KMS-11 (cell line): ENCODE measurements at regions not wholly inside any gene's neighbourhood (a gene's known extent, or its start where the extent isn't known, plus 50 kb on each side); places are given as distances from the start of the nearest gene placed in this dataset.

Experiments used
- H2AFZ ChIP-seq: fragments of 200-600 bp; sonication (generic); 2 replicates; pipeline ENCODE4 v1.6.1; 2016; ENCODE audit warnings: antibody characterized with exemption, mixed run types, low read depth
- H3K27ac ChIP-seq: fragments of 200-600 bp; sonication (generic); 2 replicates; pipeline ENCODE4 v1.6.1; 2016; ENCODE audit warnings: mild to moderate bottlenecking, mixed run types
- H3K27me3 ChIP-seq: fragments of 200-600 bp; sonication (generic); 2 replicates; pipeline ENCODE4 v1.6.1; 2017; ENCODE audit warnings: mild to moderate bottlenecking, low read depth, mixed run types, moderate library complexity; ENCODE audit not compliant: insufficient read depth
- H3K36me3 ChIP-seq: fragments of 200-600 bp; sonication (generic); 2 replicates; pipeline ENCODE4 v1.6.1; 2017; ENCODE audit warnings: mild to moderate bottlenecking, mixed run types; ENCODE audit not compliant: insufficient read depth
- H3K4me1 ChIP-seq: fragments of 200-600 bp; sonication (generic); 2 replicates; pipeline ENCODE4 v1.6.1; 2016; ENCODE audit warnings: mild to moderate bottlenecking, low read depth, mixed run types; ENCODE audit not compliant: poor library complexity, severe bottlenecking
- H3K4me2 ChIP-seq: fragments of 200-600 bp; sonication (generic); 2 replicates; pipeline ENCODE4 v1.7.0; 2016; ENCODE audit warnings: mild to moderate bottlenecking, mixed run types
- H3K4me3 ChIP-seq: fragments of 200-600 bp; sonication (generic); IDR thresholded peaks from 2 replicates; pipeline ENCODE4 v1.6.1; 2017; ENCODE audit warnings: low read depth, low read length, mixed read lengths; ENCODE audit not compliant: insufficient read depth
- H3K79me2 ChIP-seq: fragments of 200-600 bp; sonication (generic); 2 replicates; pipeline ENCODE4 v1.6.1; 2016; ENCODE audit warnings: low read depth, mixed run types; ENCODE audit not compliant: insufficient read depth
- H3K9ac ChIP-seq: fragments of 200-600 bp; sonication (generic); 2 replicates; pipeline ENCODE4 v1.6.1; 2016; ENCODE audit warnings: mild to moderate bottlenecking, mixed run types
- H4K20me1 ChIP-seq: fragments of 200-600 bp; sonication (generic); 2 replicates; pipeline ENCODE4 v1.6.1; 2016; ENCODE audit warnings: mild to moderate bottlenecking, mixed run types; ENCODE audit not compliant: insufficient read depth
- TF ChIP-seq, protein P1 (sequence below): fragments of 200-600 bp; sonication (generic); conservative IDR thresholded peaks from 2 replicates; pipeline ENCODE4 v1.6.1; 2017; ENCODE audit warnings: low read depth, mild to moderate bottlenecking, antibody characterized with exemption, low read length, moderate library complexity, mixed read lengths

- Histone ChIP-seq H3K4me1 (no peaks in the 10 kb centered on the region), H3K4me2 (no peak overlapping the region), H2AFZ (no peak overlapping the region), H3K36me3 (no peaks in the 10 kb centered on the region), H4K20me1 (no peaks in the 10 kb centered on the region), H3K79me2 (no peaks in the 10 kb centered on the region), H3K27me3 (no peaks in the 10 kb centered on the region), H3K27ac (no peak overlapping the region), H3K9ac (no peak overlapping the region), H3K4me3 (no peak overlapping the region)
- TF ChIP-seq, protein P1, sequence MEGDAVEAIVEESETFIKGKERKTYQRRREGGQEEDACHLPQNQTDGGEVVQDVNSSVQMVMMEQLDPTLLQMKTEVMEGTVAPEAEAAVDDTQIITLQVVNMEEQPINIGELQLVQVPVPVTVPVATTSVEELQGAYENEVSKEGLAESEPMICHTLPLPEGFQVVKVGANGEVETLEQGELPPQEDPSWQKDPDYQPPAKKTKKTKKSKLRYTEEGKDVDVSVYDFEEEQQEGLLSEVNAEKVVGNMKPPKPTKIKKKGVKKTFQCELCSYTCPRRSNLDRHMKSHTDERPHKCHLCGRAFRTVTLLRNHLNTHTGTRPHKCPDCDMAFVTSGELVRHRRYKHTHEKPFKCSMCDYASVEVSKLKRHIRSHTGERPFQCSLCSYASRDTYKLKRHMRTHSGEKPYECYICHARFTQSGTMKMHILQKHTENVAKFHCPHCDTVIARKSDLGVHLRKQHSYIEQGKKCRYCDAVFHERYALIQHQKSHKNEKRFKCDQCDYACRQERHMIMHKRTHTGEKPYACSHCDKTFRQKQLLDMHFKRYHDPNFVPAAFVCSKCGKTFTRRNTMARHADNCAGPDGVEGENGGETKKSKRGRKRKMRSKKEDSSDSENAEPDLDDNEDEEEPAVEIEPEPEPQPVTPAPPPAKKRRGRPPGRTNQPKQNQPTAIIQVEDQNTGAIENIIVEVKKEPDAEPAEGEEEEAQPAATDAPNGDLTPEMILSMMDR: no peak
These were observed 356.1 kb upstream of the GRM7 start for GRCh38 chr3:6504834-6505233.

DNA sequence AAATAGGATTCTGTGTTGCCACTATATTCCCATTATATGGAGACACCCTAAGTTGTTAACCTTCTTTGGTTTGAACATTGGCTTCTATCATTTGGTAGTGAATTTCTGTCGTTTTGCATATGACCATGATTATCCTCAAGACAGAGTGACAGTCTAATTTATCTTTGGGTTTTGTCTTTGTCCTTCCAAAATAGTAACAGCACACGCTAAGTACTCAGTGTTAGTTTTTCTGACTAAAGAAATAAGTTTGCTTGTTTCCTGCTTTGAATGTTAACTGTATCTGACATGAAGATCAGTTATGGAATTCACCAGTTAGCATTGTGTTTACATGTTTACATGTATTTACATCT, 352.5 kb upstream of the GRM7 start:
- Histone ChIP-seq H3K27ac (no peak overlapping the region), H3K9ac (no peak overlapping the region), H3K4me1 (no peaks in the 10 kb centered on the region), H3K36me3 (no peaks in the 10 kb centered on the region), H4K20me1 (no peaks in the 10 kb centered on the region), H3K4me3 (no peak overlapping the region), H2AFZ (no peak overlapping the region), H3K27me3 (no peaks in the 10 kb centered on the region), H3K4me2 (no peak overlapping the region), H3K79me2 (no peaks in the 10 kb centered on the region)
- TF ChIP-seq, protein P1: no peak

GRCh38 chr3:6509576-6509975, 351.3 kb upstream of the GRM7 start:
- TF ChIP-seq, protein P1: no peak
- Histone ChIP-seq H3K4me2 (no peak overlapping the region), H3K9ac (no peak overlapping the region), H3K79me2 (no peaks in the 10 kb centered on the region), H3K4me3 (no peak overlapping the region), H3K4me1 (no peaks in the 10 kb centered on the region), H4K20me1 (no peaks in the 10 kb centered on the region), H3K27ac (no peak overlapping the region), H3K36me3 (no peaks in the 10 kb centered on the region), H2AFZ (no peak overlapping the region), H3K27me3 (no peaks in the 10 kb centered on the region)

DNA sequence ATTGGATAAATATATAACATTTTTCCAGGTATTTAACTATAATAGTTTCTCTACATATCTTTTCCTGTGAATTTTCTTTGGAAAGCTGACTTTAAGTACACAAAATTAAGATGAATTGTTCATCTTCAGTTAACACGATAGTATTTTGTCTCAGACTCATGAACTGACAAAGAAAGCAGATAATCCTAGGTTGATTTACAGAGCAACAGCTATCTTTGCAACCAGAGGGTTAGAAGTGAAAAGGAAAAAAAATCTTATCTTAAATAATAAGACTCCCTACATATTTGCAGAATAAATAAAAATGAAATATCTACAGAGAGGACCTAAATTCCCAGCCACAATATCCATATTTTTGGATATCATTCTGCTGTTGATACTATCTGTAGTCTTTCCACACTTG, 350.2 kb upstream of the GRM7 start:
- Histone ChIP-seq H3K4me3 (no peak overlapping the region), H3K27me3 (no peaks in the 10 kb centered on the region), H3K27ac (no peak overlapping the region), H3K36me3 (no peaks in the 10 kb centered on the region), H3K9ac (no peak overlapping the region), H4K20me1 (no peaks in the 10 kb centered on the region), H3K79me2 (no peaks in the 10 kb centered on the region), H3K4me1 (no peaks in the 10 kb centered on the region), H2AFZ (no peak overlapping the region), H3K4me2 (no peak overlapping the region)
- TF ChIP-seq, protein P1: no peak

DNA sequence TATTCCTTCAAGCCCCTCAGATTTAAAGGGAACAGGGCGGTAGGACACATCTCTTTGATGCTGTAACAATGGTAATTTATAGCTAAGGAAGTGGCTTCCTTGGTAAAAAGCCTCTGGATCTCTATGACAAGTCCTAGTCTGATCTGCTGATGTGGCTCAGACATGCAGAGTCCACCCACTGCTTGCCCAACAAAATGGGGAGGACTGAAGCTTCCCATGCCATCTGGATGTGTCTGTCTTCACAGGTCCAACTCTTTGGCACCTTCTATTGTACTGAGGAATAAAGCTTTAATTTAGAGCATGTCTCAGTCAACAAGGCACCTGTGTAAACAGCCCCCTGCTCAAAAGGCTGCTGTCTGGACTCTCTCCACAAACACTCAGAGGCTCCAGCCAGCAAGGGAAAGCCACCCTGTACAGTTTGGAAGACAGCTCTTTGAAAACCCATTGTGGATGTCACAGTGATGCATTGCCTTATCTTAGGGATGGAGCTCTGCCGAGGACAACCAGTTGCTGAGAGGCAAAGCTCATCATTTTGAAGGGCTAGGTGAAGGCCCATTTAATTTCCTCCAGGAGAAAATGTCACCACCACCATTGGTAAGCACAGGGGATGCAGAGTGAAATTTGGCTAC, 348.6 kb upstream of the GRM7 start:
- H3K27me3 ChIP-seq: no peaks in the 10 kb centered on the region
- TF ChIP-seq, protein P1: no peak
- no peaks in the 10 kb centered on the region for H3K79me2 ChIP-seq
- no peak overlapping the region for H3K9ac ChIP-seq
- no peaks in the 10 kb centered on the region for H3K4me1 ChIP-seq
- no peak overlapping the region for H3K4me3 ChIP-seq
- H3K27ac ChIP-seq: no peak overlapping the region
- H3K4me2 ChIP-seq: no peak overlapping the region
- H3K36me3 ChIP-seq: no peaks in the 10 kb centered on the region
- no peak overlapping the region for H2AFZ ChIP-seq
- no peaks in the 10 kb centered on the region for H4K20me1 ChIP-seq
